ENCODE measurements at regions not wholly inside any gene's neighbourhood (a gene's known extent, or its start where the extent isn't known, plus 50 kb on each side); places are given as distances from the start of the nearest gene placed in this dataset.

GRCh38 chr9:111198936-111199335, 131.1 kb downstream of the OR2K2 start:
- TF ChIP-seq CTCF (IDR thresholded peaks at IDR 0.05) (no peak), POLR2A (IDR thresholded peaks at IDR 0.05) (no peak)
- no peak for ATAC-seq
- no peaks in the 10 kb centered on the region for H3K4me1 ChIP-seq

DNA sequence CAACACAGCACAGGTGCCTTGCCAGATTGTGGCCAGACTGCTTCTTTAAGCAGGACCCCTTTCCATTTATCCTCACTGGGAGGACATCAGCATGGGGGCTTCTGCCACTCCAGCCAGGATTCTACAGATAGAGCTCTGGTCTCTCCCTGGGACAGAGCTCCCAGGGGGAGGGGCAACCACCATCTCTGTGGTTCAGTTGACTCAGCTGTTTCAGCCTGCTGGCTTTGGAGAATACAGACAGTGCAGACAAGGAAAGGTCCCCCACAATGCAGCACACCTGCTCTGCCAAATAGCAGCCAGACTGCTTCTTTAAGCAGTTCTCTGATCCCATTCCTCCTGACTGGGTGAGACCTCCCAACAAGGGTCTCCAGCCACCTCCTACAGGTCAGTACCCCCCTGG, 132.8 kb downstream of the OR2K2 start:
- Histone ChIP-seq H3K4me1 (no peaks in the 10 kb centered on the region), H3K27ac (no peak overlapping the region), H3K9me3 (no peaks in the 10 kb centered on the region), H3K36me3 (replicated peaks in 1 of 2; ENCODE audit: insufficient read depth in 1 of 2, low read depth in 2 of 2) (no peaks in the 10 kb centered on the region), H3K4me3 (no peak overlapping the region), H3K27me3 (no peaks in the 10 kb centered on the region)
- intact Hi-C loops (cut with DNase I) = no loop called here
- ATAC-seq (no peak), DNase-seq (no peak)
- TF ChIP-seq CTCF (IDR thresholded peaks at IDR 0.05) (no peak), POLR2A (IDR thresholded peaks at IDR 0.05) (no peak)

More at GRCh38 chr9:111198936-111199335, 131.1 kb downstream of the OR2K2 start:
- Histone ChIP-seq H3K27me3 (no peaks in the 10 kb centered on the region), H3K4me3 (no peak overlapping the region), H3K27ac (no peak overlapping the region), H3K36me3 (replicated peaks in 1 of 2; ENCODE audit: insufficient read depth in 1 of 2, low read depth in 2 of 2) (no peaks in the 10 kb centered on the region), H3K9me3 (no peaks in the 10 kb centered on the region)
- no peak for DNase-seq
- intact Hi-C loops (cut with DNase I) = no loop called here

DNA sequence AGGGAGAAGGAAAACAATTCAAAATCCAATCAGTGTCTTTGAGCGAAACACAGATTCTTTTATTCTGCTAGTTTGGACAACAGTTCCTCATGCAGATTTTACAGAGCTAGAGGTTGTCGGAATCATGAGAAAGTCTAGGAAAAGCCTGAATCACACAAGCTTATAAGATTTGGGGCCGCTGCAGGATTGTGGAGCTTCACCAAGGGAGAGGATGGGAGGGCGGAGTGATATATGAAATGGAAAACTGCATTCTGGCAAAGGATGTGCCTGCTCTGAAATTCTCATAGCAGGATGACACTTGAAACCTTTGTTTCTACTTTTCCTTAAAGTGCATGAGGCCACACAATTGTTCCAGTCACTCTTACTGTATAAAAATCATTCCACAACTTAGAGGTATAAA, 134.3 kb downstream of the OR2K2 start:
- intact Hi-C loops (cut with DNase I) = no loop called here
- no peak for TF ChIP-seq CTCF (IDR thresholded peaks at IDR 0.05)
- no peak for TF ChIP-seq POLR2A (IDR thresholded peaks at IDR 0.05)

GRCh38 chr9:111193095-111193494, 136.9 kb downstream of the OR2K2 start:
- TF ChIP-seq CTCF (IDR thresholded peaks at IDR 0.05) = no peak
- no peak for TF ChIP-seq POLR2A (IDR thresholded peaks at IDR 0.05)
- H3K27ac ChIP-seq = no peak overlapping the region
- intact Hi-C loops (cut with DNase I) = no loop called here
- H3K27me3 ChIP-seq = no peaks in the 10 kb centered on the region
- no peak overlapping the region for H3K4me3 ChIP-seq
- no peaks in the 10 kb centered on the region for H3K36me3 ChIP-seq (replicated peaks in 1 of 2; ENCODE audit: insufficient read depth in 1 of 2, low read depth in 2 of 2)
- no peak for ATAC-seq
- no peaks in the 10 kb centered on the region for H3K9me3 ChIP-seq
- no peaks in the 10 kb centered on the region for H3K4me1 ChIP-seq
- no peak for DNase-seq

More for the DNA sequence above, 134.3 kb downstream of the OR2K2 start:
- Histone ChIP-seq H3K36me3 (replicated peaks in 1 of 2; ENCODE audit: insufficient read depth in 1 of 2, low read depth in 2 of 2) (no peaks in the 10 kb centered on the region), H3K4me3 (no peak overlapping the region), H3K27ac (no peak overlapping the region), H3K9me3 (no peaks in the 10 kb centered on the region), H3K4me1 (no peaks in the 10 kb centered on the region), H3K27me3 (no peaks in the 10 kb centered on the region)
- no peak for ATAC-seq
- DNase-seq = no peak
- 73 to 77% methylated on average over 4 of the region's 4 CpGs for WGBS, 2 donors

GRCh38 chr9:111192650-111193049, 137.4 kb downstream of the OR2K2 start:
- H3K4me3 ChIP-seq = no peak overlapping the region
- 18 to 80% methylated on average over 2 of the region's 2 CpGs for WGBS, 2 donors
- no peak overlapping the region for H3K27ac ChIP-seq
- no peaks in the 10 kb centered on the region for H3K9me3 ChIP-seq
- no peaks in the 10 kb centered on the region for H3K27me3 ChIP-seq
- TF ChIP-seq CTCF (IDR thresholded peaks at IDR 0.05) (no peak), POLR2A (IDR thresholded peaks at IDR 0.05) (no peak)
- H3K4me1 ChIP-seq = no peaks in the 10 kb centered on the region
- ATAC-seq (no peak), DNase-seq (no peak)
- intact Hi-C loops (cut with DNase I) = no loop called here
- no peaks in the 10 kb centered on the region for H3K36me3 ChIP-seq (replicated peaks in 1 of 2; ENCODE audit: insufficient read depth in 1 of 2, low read depth in 2 of 2)

Measured in body of pancreas (tissue), 4 donors.